ENCODE measurements at regions not wholly inside any gene's neighbourhood (a gene's known extent, or its start where the extent isn't known, plus 50 kb on each side); places are given as distances from the start of the nearest gene placed in this dataset.

- TF ChIP-seq POLR2A (IDR thresholded peaks at IDR 0.05), result no peak
- no peak for TF ChIP-seq CTCF (IDR thresholded peaks at IDR 0.05)
These were observed 888.0 kb downstream of the EPHA4 start for GRCh38 chr2:220684099-220684498.
